Ishikawa (cell line): ENCODE measurements at regions not wholly inside any gene's neighbourhood (a gene's known extent, or its start where the extent isn't known, plus 50 kb on each side); places are given as distances from the start of the nearest gene placed in this dataset.

Source experiments
- CEBPB ChIP-seq: IDR thresholded peaks from 2 replicates; pipeline ENCODE4 v1.6.1; 2012
- EP300 ChIP-seq: IDR thresholded peaks from 2 replicates; pipeline ENCODE4 v1.6.1; 2012; ENCODE audit warnings: borderline replicate concordance
- FOXM1 ChIP-seq: IDR thresholded peaks from 2 replicates; pipeline ENCODE4 v1.6.1; 2012; ENCODE audit warnings: low read depth, borderline replicate concordance
- NFIC ChIP-seq: IDR thresholded peaks from 2 replicates; pipeline ENCODE4 v1.6.1; 2012
- REST ChIP-seq: IDR thresholded peaks from 2 replicates; pipeline ENCODE4 v1.6.1; 2012; ENCODE audit warnings: low read depth, mild to moderate bottlenecking
- TCF12 ChIP-seq: IDR thresholded peaks from 2 replicates; pipeline ENCODE4 v1.6.1; 2012; ENCODE audit warnings: low read depth
- ZBTB7A ChIP-seq: IDR thresholded peaks from 2 replicates; pipeline ENCODE4 v1.6.1; 2012; ENCODE audit warnings: low read depth

DNA sequence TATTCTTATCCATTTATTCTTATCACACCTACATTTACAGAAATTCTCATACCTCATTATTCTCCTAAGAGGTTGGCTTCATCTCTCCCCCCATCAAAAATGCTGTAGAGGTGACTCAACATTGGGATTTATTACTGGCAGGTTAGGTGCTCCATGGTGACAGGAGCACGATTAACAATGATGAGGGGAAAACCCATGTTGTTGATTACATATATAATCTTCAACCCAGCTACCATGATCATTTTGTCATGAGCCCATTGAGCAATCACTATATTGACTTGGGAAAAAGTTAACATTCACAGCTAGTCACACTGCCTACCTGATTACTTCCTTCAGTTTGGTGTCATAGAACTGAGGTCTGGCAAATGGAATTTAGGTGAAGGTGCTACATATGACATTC lies 712.1 kb upstream of the CHRM3 start:
- no peak for TF ChIP-seq FOXM1
- no peak for TF ChIP-seq REST
- TF ChIP-seq CEBPB: no peak
- no peak for TF ChIP-seq ZBTB7A
- TF ChIP-seq TCF12: no peak
- no peak for TF ChIP-seq EP300
- no peak for TF ChIP-seq NFIC
